Osteoblast (primary cell): ENCODE measurements at regions not wholly inside any gene's neighbourhood (a gene's known extent, or its start where the extent isn't known, plus 50 kb on each side); places are given as distances from the start of the nearest gene placed in this dataset.

Experiments used
- DNase-seq: peaks from one replicate; pipeline ENCODE4 v3.0.0; 2011; ENCODE audit warnings: low spot score, mixed read lengths; ENCODE audit not compliant: insufficient read length; ENCODE audit errors: missing footprints
- H2AFZ ChIP-seq: 2 replicates; pipeline ENCODE4 v1.6.0; 2011; ENCODE audit warnings: mild to moderate bottlenecking, low read length
- H3K27ac ChIP-seq: 2 replicates; pipeline ENCODE4 v1.5.1; 2011; ENCODE audit warnings: mild to moderate bottlenecking, low read depth, low read length, moderate library complexity
- H3K27me3 ChIP-seq: 2 replicates; pipeline ENCODE4 v1.6.0; 2012; ENCODE audit warnings: mild to moderate bottlenecking, control low read depth, inconsistent platforms, low read length, moderate library complexity; ENCODE audit not compliant: insufficient read depth
- H3K36me3 ChIP-seq: 2 replicates; pipeline ENCODE4 v1.5.1; 2011; ENCODE audit warnings: mild to moderate bottlenecking, low read length, control low read depth, moderate library complexity; ENCODE audit not compliant: insufficient read depth
- H3K4me1 ChIP-seq: 2 replicates; pipeline ENCODE4 v1.5.1; 2011; ENCODE audit warnings: mild to moderate bottlenecking, low read length, control low read depth, moderate library complexity; ENCODE audit not compliant: insufficient read depth
- H3K4me2 ChIP-seq: 2 replicates; pipeline ENCODE4 v1.6.0; 2011; ENCODE audit warnings: mild to moderate bottlenecking, low read length; ENCODE audit not compliant: insufficient read depth
- H3K4me3 ChIP-seq: fragments of 200-600 bp; sonication (generic); 3 replicates; pipeline ENCODE4 v1.5.1; 2012; ENCODE audit warnings: mild to moderate bottlenecking, low read length, inconsistent platforms; ENCODE audit not compliant: insufficient read depth
- H3K79me2 ChIP-seq: 2 replicates; pipeline ENCODE4 v1.6.0; 2012; ENCODE audit warnings: mild to moderate bottlenecking, low read length, control low read depth, inconsistent platforms; ENCODE audit not compliant: insufficient read depth
- H3K9me3 ChIP-seq: 2 replicates; pipeline ENCODE4 v1.5.1; 2011; ENCODE audit warnings: low read depth, low read length, control low read depth
- H4K20me1 ChIP-seq: 2 replicates; pipeline ENCODE4 v1.6.0; 2012; ENCODE audit warnings: mild to moderate bottlenecking, low read length, control low read depth; ENCODE audit not compliant: insufficient read depth
- CTCF ChIP-seq: IDR thresholded peaks from 2 replicates; pipeline ENCODE4 v1.5.1; 2011; ENCODE audit warnings: mild to moderate bottlenecking, low read depth, low read length, moderate library complexity; ENCODE audit errors: extremely low read depth

GRCh38 chr3:86438544-86438943 is 552.4 kb downstream of the VGLL3 start:
- Histone ChIP-seq H3K9me3 (no peaks in the 10 kb centered on the region), H3K4me3 (no peak overlapping the region), H3K36me3 (no peaks in the 10 kb centered on the region), H3K4me2 (no peak overlapping the region), H3K27me3 (no peaks in the 10 kb centered on the region), H3K79me2 (no peaks in the 10 kb centered on the region), H3K27ac (no peak overlapping the region), H3K4me1 (no peaks in the 10 kb centered on the region), H4K20me1 (no peaks in the 10 kb centered on the region), H2AFZ (no peak overlapping the region)
- TF ChIP-seq CTCF = no peak
- DNase-seq = no peak

- TF ChIP-seq CTCF = no peak
- no peaks in the 10 kb centered on the region for H3K36me3 ChIP-seq
- H4K20me1 ChIP-seq = no peaks in the 10 kb centered on the region
- no peaks in the 10 kb centered on the region for H3K27me3 ChIP-seq
- DNase-seq = no peak
- no peak overlapping the region for H3K27ac ChIP-seq
- no peaks in the 10 kb centered on the region for H3K79me2 ChIP-seq
- H3K4me3 ChIP-seq = no peak overlapping the region
- no peak overlapping the region for H3K4me2 ChIP-seq
- H2AFZ ChIP-seq = no peak overlapping the region
- no peaks in the 10 kb centered on the region for H3K9me3 ChIP-seq
- H3K4me1 ChIP-seq = no peaks in the 10 kb centered on the region
Measured at GRCh38 chr3:86427343-86427742, 563.6 kb downstream of the VGLL3 start.

- Histone ChIP-seq H3K79me2 (no peaks in the 10 kb centered on the region), H2AFZ (no peak overlapping the region)
- TF ChIP-seq CTCF = no peak
Measured at GRCh38 chr3:86420990-86421739, 569.8 kb downstream of the VGLL3 start.

GRCh38 chr3:86418861-86419260 is 572.1 kb downstream of the VGLL3 start:
- Histone ChIP-seq H3K4me3 (no peak overlapping the region), H3K27ac (no peak overlapping the region), H3K4me1 (no peaks in the 10 kb centered on the region), H4K20me1 (no peaks in the 10 kb centered on the region), H3K79me2 (no peaks in the 10 kb centered on the region), H3K27me3 (no peaks in the 10 kb centered on the region), H3K9me3 (no peaks in the 10 kb centered on the region), H2AFZ (no peak overlapping the region), H3K36me3 (no peaks in the 10 kb centered on the region), H3K4me2 (no peak overlapping the region)
- no peak for TF ChIP-seq CTCF
- no peak for DNase-seq

More at GRCh38 chr3:86420990-86421739, 569.8 kb downstream of the VGLL3 start:
- Histone ChIP-seq H4K20me1 (no peaks in the 10 kb centered on the region), H3K36me3 (no peaks in the 10 kb centered on the region), H3K4me1 (no peaks in the 10 kb centered on the region), H3K9me3 (no peaks in the 10 kb centered on the region), H3K4me3 (no peak overlapping the region), H3K27ac (no peak overlapping the region), H3K27me3 (no peaks in the 10 kb centered on the region), H3K4me2 (no peak overlapping the region)
- no peak for DNase-seq
